Nephron (organoid): ENCODE measurements at regions not wholly inside any gene's neighbourhood (a gene's known extent, or its start where the extent isn't known, plus 50 kb on each side); places are given as distances from the start of the nearest gene placed in this dataset.
A peak's percentile ranks its signal among the peaks of the same experiment; 100 is the strongest.

Source experiments
- H3K27ac Mint-ChIP-seq, 3 experiments: 2 replicates each; pipeline ENCODE4 v1.8.0; 2020; ENCODE audit warnings: mixed read lengths in 3 of 3, mild to moderate bottlenecking in 2 of 3, moderate library complexity in 1 of 3
- H3K27me3 Mint-ChIP-seq: 2 replicates; pipeline ENCODE4 v1.8.0; 2021; ENCODE audit warnings: low read depth, mild to moderate bottlenecking, moderate library complexity, mixed read lengths
- H3K36me3 Mint-ChIP-seq: 2 replicates; pipeline ENCODE4 v1.8.0; 2020; ENCODE audit warnings: low read depth, mixed read lengths
- H3K4me1 Mint-ChIP-seq: 2 replicates; pipeline ENCODE4 v1.8.0; 2020; ENCODE audit warnings: mixed read lengths
- H3K4me3 Mint-ChIP-seq, 3 experiments: 2 replicates each; pipeline ENCODE4 v1.8.0; 2020; ENCODE audit warnings: mild to moderate bottlenecking in 3 of 3, mixed read lengths in 3 of 3, moderate library complexity in 2 of 3
- H3K9me3 Mint-ChIP-seq: 2 replicates; pipeline ENCODE4 v1.8.0; 2020; ENCODE audit warnings: mixed read lengths
- CTCF ChIP-seq, 3 experiments: fragments of 200-600 bp; sonication (generic); IDR thresholded peaks; one replicate each; pipeline ENCODE4 v1.5.0; 2021; ENCODE audit warnings: antibody characterized with exemption in 3 of 3; ENCODE audit not compliant: unreplicated experiment in 3 of 3

- Mint-ChIP-seq H3K4me1 (no peaks in the 10 kb centered on the region), H3K36me3 (no peaks in the 10 kb centered on the region), H3K27ac (no peak overlapping the region), H3K27me3 (no peaks in the 10 kb centered on the region), H3K4me3 (no peak overlapping the region), H3K9me3 (no peaks in the 10 kb centered on the region)
- TF ChIP-seq CTCF (IDR thresholded peaks at IDR 0.05; ENCODE audit: unreplicated experiment in 3 of 3), result peak; percentile 44 to 64 (median 58)
These were observed 530.3 kb upstream of the FSIP2 start for GRCh38 chr2:185208261-185208660.

DNA sequence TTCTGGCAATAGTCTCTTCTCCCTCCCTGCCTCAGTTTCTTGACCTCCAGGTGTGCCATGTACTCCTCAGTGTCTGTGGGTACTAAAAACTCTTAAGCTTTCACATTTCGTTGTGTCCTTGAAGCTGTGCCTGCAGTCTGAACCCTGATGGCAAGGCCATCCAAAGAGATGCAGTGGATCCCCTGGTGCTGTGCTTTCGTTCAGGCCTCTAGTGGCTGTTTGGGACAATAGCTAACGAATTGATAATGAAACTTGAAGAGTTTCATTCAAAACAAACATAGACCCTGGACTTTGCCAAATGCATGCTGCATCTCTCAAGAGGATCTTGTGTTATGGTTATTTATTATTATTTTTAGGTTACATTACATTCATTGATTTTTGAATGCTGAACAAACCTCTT, 523.1 kb upstream of the FSIP2 start:
- no peak for TF ChIP-seq CTCF (IDR thresholded peaks at IDR 0.05; ENCODE audit: unreplicated experiment in 3 of 3)
- no peak overlapping the region for H3K27ac Mint-ChIP-seq

GRCh38 chr2:185219981-185220380, 518.6 kb upstream of the FSIP2 start:
- Mint-ChIP-seq H3K4me1 (no peaks in the 10 kb centered on the region), H3K36me3 (no peaks in the 10 kb centered on the region), H3K4me3 (no peak overlapping the region), H3K9me3 (no peaks in the 10 kb centered on the region), H3K27ac (no peak overlapping the region), H3K27me3 (no peaks in the 10 kb centered on the region)
- TF ChIP-seq CTCF (IDR thresholded peaks at IDR 0.05; ENCODE audit: unreplicated experiment in 3 of 3), result no peak

More for the DNA sequence above, 523.1 kb upstream of the FSIP2 start:
- no peaks in the 10 kb centered on the region for H3K9me3 Mint-ChIP-seq
- H3K27me3 Mint-ChIP-seq, result no peaks in the 10 kb centered on the region
- H3K36me3 Mint-ChIP-seq, result no peaks in the 10 kb centered on the region
- H3K4me3 Mint-ChIP-seq, result no peak overlapping the region
- H3K4me1 Mint-ChIP-seq, result no peaks in the 10 kb centered on the region

GRCh38 chr2:185222311-185222710, 516.3 kb upstream of the FSIP2 start:
- Mint-ChIP-seq H3K27me3 (no peaks in the 10 kb centered on the region), H3K9me3 (no peaks in the 10 kb centered on the region)

DNA sequence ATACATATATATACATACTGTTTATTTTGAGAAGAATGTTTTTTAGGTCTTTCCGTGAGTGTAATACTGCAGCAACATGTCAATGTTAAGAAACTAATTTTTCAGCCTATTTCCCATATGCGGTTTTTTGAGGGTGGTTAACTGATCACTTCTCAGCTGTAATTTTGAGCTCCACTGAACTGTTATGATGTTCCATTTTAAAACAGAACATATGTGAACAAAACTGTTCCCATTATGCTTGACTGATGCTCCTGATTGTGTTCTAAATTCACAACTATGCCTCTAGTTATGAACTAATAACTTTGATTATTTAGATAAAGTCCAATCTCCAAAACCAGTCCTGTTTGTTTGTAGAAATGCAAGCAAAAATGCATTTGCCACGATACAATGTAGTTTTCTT, 511.2 kb upstream of the FSIP2 start:
- H3K4me3 Mint-ChIP-seq, result no peak overlapping the region
- TF ChIP-seq CTCF (IDR thresholded peaks at IDR 0.05; ENCODE audit: unreplicated experiment in 3 of 3), result no peak
- no peaks in the 10 kb centered on the region for H3K36me3 Mint-ChIP-seq
- no peak overlapping the region for H3K27ac Mint-ChIP-seq
- no peaks in the 10 kb centered on the region for H3K4me1 Mint-ChIP-seq
- no peaks in the 10 kb centered on the region for H3K9me3 Mint-ChIP-seq
- H3K27me3 Mint-ChIP-seq, result peaks cover 3% of the 10 kb centered on the region

More at GRCh38 chr2:185222311-185222710, 516.3 kb upstream of the FSIP2 start:
- no peaks in the 10 kb centered on the region for H3K4me1 Mint-ChIP-seq
- no peak overlapping the region for H3K27ac Mint-ChIP-seq
- TF ChIP-seq CTCF (IDR thresholded peaks at IDR 0.05; ENCODE audit: unreplicated experiment in 3 of 3), result no peak
- no peak overlapping the region for H3K4me3 Mint-ChIP-seq
- no peaks in the 10 kb centered on the region for H3K36me3 Mint-ChIP-seq

GRCh38 chr2:185239491-185239890, 499.1 kb upstream of the FSIP2 start:
- Mint-ChIP-seq H3K4me1 (no peaks in the 10 kb centered on the region), H3K27ac (no peak overlapping the region), H3K36me3 (no peaks in the 10 kb centered on the region), H3K27me3 (no peaks in the 10 kb centered on the region), H3K4me3 (no peak overlapping the region), H3K9me3 (peaks cover 8% of the 10 kb centered on the region)
- TF ChIP-seq CTCF (IDR thresholded peaks at IDR 0.05; ENCODE audit: unreplicated experiment in 3 of 3), result no peak
